SK-N-MC (cell line): ENCODE measurements at regions not wholly inside any gene's neighbourhood (a gene's known extent, or its start where the extent isn't known, plus 50 kb on each side); places are given as distances from the start of the nearest gene placed in this dataset.
A peak's percentile ranks its signal among the peaks of the same experiment; 100 is the strongest.

Experiments used
- DNase-seq: peaks from one replicate; pipeline ENCODE4 v3.0.0-alpha.2; 2011; ENCODE audit warnings: low read depth, low spot score
- H3K27ac ChIP-seq: fragments of 200-600 bp; sonication (generic); 2 replicates; pipeline ENCODE4 v1.5.1; 2016; ENCODE audit warnings: mixed run types
- H3K36me3 ChIP-seq: fragments of 200-600 bp; sonication (generic); 2 replicates; pipeline ENCODE4 v1.6.1; 2017; ENCODE audit warnings: antibody characterized with exemption, low read length, mixed read lengths; ENCODE audit not compliant: insufficient read depth
- H3K4me3 ChIP-seq: fragments of 200-600 bp; sonication (generic); 2 replicates; pipeline ENCODE4 v1.5.1; 2016
- H3K9ac ChIP-seq: fragments of 200-600 bp; sonication (generic); 2 replicates; pipeline ENCODE4 v1.8.0; 2017; ENCODE audit warnings: mixed run types, mixed read lengths; ENCODE audit not compliant: insufficient read length
- H3K9me3 ChIP-seq: fragments of 200-600 bp; sonication (generic); 2 replicates; pipeline ENCODE4 v1.6.1; 2017; ENCODE audit warnings: low read depth, mild to moderate bottlenecking, antibody characterized with exemption, low read length, moderate library complexity, mixed read lengths
- EZH2 ChIP-seq: fragments of 200-600 bp; sonication (generic); IDR thresholded peaks from one replicate; pipeline ENCODE4 v1.6.1; 2017; ENCODE audit warnings: antibody characterized with exemption
- FOXP2 ChIP-seq: optimal IDR thresholded peaks from 2 replicates; pipeline ENCODE3; 2011; ENCODE audit warnings: mild to moderate bottlenecking, moderate library complexity; ENCODE audit not compliant: insufficient read depth; ENCODE audit errors: extremely low read length, control extremely low read depth
- POLR2AphosphoS5 ChIP-seq: IDR thresholded peaks from 2 replicates; pipeline ENCODE4 v1.6.1; 2012; ENCODE audit warnings: mild to moderate bottlenecking, low read depth, low read length, borderline replicate concordance

DNA sequence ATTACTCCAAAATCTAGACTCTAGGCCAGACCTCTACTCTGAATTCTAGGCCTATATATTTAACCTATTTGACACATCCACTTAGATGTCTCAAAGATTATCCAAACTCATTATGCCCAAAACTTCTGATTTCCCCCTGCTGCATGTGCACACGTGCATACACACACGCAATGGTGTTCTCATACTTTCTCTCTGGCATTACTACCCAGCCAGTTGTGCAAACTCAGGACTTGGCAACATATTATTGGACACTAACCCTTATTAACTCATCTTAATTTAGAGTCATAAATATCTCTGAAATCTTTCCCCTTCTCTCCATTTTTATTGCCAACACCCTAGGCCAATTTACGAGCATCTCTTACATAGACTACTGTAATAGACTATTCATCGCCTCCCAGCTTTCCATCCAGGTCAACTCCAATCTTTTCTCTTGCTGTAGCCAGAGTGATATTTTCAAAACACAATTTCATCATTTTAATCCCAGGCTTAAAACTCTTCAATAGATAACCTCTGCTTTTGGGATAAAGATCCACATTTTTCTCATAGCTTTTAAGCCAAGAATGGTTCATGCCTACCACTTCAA, 141.2 kb upstream of the VLDLR start:
- no peaks in the 10 kb centered on the region for H3K9me3 ChIP-seq
- H3K27ac ChIP-seq = no peak overlapping the region
- no peak overlapping the region for H3K4me3 ChIP-seq
- no peak for TF ChIP-seq POLR2AphosphoS5
- TF ChIP-seq FOXP2 = no peak
- no peak for TF ChIP-seq EZH2
- H3K36me3 ChIP-seq = no peaks in the 10 kb centered on the region
- no peak overlapping the region for H3K9ac ChIP-seq
- DNase-seq = no peak

- no peak for TF ChIP-seq POLR2AphosphoS5
- TF ChIP-seq EZH2 = no peak
- TF ChIP-seq FOXP2 = no peak
- no peak overlapping the region for H3K27ac ChIP-seq
- no peaks in the 10 kb centered on the region for H3K36me3 ChIP-seq
- no peaks in the 10 kb centered on the region for H3K9me3 ChIP-seq
- no peak for DNase-seq
- H3K9ac ChIP-seq = no peak overlapping the region
- no peak overlapping the region for H3K4me3 ChIP-seq
Measured at GRCh38 chr9:2481216-2481615, 140.4 kb upstream of the VLDLR start.

DNA sequence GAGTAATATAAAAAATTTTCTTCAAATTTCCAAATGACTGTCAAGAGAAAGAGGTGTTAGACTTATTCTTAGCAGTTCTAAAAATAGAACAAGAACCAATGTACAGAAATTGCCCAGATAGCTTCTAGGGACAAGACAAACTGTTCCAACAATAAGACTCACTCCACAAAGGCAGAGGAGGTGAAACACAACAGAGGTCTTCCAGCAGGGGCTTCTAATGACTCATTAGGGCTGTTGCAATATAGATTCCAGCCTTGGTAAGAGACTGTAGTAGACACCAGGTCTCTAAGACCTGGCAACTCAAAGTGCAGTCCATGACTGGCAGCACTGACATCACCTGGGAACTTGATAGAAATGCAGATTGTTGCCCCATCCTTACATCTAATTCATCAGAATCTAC, 134.6 kb upstream of the VLDLR start:
- H3K36me3 ChIP-seq = no peaks in the 10 kb centered on the region
- H3K9ac ChIP-seq = no peak overlapping the region
- no peak for TF ChIP-seq FOXP2
- TF ChIP-seq POLR2AphosphoS5 = no peak
- TF ChIP-seq EZH2 = no peak
- DNase-seq = no peak
- no peaks in the 10 kb centered on the region for H3K9me3 ChIP-seq
- H3K27ac ChIP-seq = no peak overlapping the region
- no peak overlapping the region for H3K4me3 ChIP-seq

- Histone ChIP-seq H3K9ac (peak overlapping the region; percentile 28), H3K9me3 (no peaks in the 10 kb centered on the region), H3K4me3 (peak overlapping the region; percentile 63), H3K27ac (peak overlapping the region; percentile 84), H3K36me3 (no peaks in the 10 kb centered on the region)
- TF ChIP-seq POLR2AphosphoS5 (no peak), EZH2 (no peak), FOXP2 (no peak)
- DNase-seq = peak; percentile 85
Measured at GRCh38 chr9:2489838-2490314, 131.7 kb upstream of the VLDLR start.

DNA sequence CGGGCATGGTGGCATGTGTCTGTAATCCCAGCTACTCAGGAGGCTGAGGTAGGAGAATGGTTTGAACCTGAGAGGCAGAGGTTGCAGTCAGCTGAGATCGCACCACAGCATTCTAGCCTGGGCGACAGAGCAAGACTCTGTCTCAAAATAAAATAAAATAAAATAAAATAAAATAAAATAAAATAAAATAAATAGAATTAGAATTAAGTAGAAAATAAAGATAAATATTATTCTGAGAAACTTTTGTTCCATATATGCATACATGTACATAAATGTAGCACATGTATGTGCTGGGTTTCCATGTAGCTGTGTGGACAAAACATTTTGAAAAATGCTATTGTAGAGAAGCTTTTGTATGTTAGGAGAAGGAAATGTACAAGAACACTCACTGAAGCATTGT, 129.4 kb upstream of the VLDLR start:
- Histone ChIP-seq H3K36me3 (no peaks in the 10 kb centered on the region), H3K4me3 (no peak overlapping the region), H3K27ac (no peak overlapping the region), H3K9ac (no peak overlapping the region), H3K9me3 (no peaks in the 10 kb centered on the region)
- TF ChIP-seq FOXP2 (no peak), POLR2AphosphoS5 (no peak), EZH2 (no peak)
- DNase-seq = no peak

DNA sequence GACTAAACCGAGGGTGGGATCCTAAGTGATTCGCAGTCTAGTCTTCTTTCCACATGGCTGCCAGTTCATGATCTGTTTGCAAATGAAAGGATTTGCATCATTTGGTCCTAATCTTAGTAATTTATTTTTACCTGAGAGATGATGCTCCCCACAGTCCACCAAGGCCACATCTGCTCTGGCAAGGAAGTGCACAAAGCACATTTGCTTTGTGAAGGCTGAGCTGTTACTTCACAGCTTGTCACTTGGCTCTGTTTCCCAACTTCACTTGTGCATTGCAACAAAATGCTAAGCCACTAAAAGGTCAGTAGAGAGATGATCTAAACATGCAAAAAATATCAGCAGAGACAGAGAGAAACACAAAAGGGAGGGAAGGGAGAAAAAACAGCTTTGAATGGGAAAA, 128.5 kb upstream of the VLDLR start:
- Histone ChIP-seq H3K4me3 (no peak overlapping the region), H3K27ac (no peak overlapping the region), H3K36me3 (no peaks in the 10 kb centered on the region), H3K9me3 (no peaks in the 10 kb centered on the region), H3K9ac (no peak overlapping the region)
- TF ChIP-seq POLR2AphosphoS5 (no peak), FOXP2 (no peak), EZH2 (no peak)
- DNase-seq = no peak

DNA sequence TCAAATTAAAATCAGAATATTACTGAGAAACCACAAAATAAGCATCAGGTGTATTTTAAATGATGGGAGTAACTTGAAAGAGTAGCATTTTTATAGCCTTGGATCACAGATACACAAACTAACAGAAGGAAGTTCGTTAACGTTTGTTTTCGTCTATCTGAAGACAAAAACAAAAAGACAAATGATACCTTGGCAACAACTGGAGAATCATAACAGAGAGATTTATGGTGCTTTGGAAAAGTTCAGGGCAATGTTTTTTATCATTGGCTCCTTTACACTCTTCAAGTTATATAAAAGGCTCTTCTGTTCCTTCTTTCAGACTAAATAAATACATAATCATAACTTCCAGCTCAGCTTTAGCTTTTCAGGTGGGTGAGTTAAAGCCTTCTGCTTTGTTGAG, 128.1 kb upstream of the VLDLR start:
- no peak for DNase-seq
- no peak overlapping the region for H3K27ac ChIP-seq
- H3K9me3 ChIP-seq = no peaks in the 10 kb centered on the region
- no peak overlapping the region for H3K9ac ChIP-seq
- H3K36me3 ChIP-seq = no peaks in the 10 kb centered on the region
- TF ChIP-seq POLR2AphosphoS5 (no peak), FOXP2 (no peak), EZH2 (no peak)
- H3K4me3 ChIP-seq = no peak overlapping the region

- Histone ChIP-seq H3K9ac (no peak overlapping the region), H3K4me3 (no peak overlapping the region), H3K27ac (no peak overlapping the region), H3K9me3 (no peaks in the 10 kb centered on the region), H3K36me3 (no peaks in the 10 kb centered on the region)
- no peak for DNase-seq
- TF ChIP-seq POLR2AphosphoS5 (no peak), EZH2 (no peak), FOXP2 (no peak)
Measured at GRCh38 chr9:2494562-2494961, 127.0 kb upstream of the VLDLR start.
